Stimulated activated CD4-positive, alpha-beta T cell treated with anti-CD3 and anti-CD28 coated beads, Interleukin-15, amount 100 ng/mL, for 48 hours (primary cell): ENCODE measurements at regions not wholly inside any gene's neighbourhood (a gene's known extent, or its start where the extent isn't known, plus 50 kb on each side); places are given as distances from the start of the nearest gene placed in this dataset.
"Not testable (repeated sequence)": the region's sequence is repeated elsewhere in the genome, so short reads cannot be mapped to it uniquely, and the experiment has no call there.

Experiments
- DNase-seq, 2 donors: peaks; one replicate each; pipeline ENCODE4 v3.0.0-alpha.2; 2020; ENCODE audit warnings: low read depth in 2 of 2

DNA sequence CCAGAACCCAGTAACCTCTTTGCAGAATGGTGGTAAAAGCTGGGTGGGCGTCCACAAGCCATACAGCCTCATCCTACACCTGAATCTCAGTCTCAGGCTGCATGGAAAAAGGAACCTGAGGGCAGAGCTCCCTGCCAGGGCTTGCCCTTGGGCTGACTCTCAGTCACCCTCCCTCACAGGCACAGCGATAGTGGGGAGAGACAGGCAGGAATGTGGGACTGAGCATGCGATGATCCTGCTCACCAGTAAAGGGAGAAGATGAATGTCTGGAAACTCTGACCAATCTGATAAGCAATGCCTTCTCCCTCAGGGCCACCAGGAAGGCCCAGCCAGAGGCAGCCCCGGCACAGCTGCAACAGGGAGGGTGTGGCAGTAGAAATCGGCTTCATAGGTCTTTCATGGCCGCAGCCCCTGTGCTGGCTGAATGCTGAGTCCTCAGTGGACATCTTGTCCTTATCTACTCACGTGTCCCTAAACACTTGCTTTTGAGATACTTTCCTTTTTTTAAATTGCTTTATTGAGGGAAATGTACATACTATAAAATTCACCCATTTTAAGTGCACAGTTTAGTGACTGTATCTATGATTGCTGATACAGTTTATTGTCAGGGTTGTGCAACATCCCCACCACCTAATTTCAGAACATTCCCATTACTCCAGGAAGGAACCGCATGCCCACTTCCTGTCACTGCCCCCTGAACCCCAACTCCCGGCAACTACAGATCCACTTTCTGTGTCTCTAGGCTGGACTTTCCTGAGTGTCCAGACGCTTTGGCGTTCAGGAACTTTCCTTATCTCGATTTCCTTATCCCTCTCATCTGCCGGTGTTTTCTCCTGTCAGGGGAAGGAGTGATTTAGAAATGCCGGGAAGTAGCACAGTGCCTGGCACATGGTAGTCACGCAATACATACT is 258.1 kb downstream of the PCNX1 start:
- DNase-seq = no peak

GRCh38 chr14:71166180-71166837 is 259.1 kb downstream of the PCNX1 start:
- no peak for DNase-seq

GRCh38 chr14:71167325-71167950 is 260.2 kb downstream of the PCNX1 start:
- not testable (repeated sequence) for DNase-seq

GRCh38 chr14:71168161-71168560 is 260.9 kb downstream of the PCNX1 start:
- DNase-seq = not testable (repeated sequence)

DNA sequence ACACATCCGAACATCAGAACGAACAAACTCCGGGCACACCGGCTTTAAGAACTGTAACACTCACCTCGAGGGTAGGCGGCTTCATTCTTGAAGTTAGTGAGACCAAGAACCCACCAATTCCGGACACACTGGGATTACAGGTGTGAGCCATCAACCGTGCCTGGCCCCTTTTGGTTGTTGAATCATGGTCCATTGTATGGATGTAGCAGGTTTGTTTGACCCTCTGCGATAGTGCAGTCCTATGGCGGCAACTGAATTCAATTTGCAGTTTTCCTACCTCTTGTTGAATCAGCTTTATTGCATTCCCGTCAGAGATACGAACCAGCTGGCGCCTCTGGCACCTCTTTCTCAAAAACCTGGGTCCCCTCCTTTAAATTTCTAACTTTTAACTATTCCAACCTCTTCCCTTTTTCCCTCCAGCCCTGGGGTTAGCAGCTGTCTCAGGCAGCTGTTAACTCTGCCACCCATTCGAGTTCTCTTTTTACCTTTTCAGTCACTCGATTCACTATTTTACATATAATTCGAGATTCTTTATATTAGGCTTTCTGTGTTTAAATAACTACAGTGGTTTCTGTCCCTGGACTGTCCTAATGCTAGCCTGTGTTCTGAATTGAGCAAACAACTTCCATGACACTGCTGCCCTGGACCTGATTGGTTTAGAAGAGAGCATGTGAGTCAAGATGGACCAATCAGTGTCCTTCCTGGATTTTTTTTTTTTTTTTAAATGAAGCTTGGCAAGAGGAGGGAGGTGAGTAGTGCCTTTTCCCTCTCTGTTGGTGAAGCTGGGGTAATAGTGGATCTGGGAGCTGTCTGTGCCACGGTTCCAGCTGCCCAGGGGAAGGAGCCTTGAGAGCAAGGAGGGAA is 261.5 kb downstream of the PCNX1 start:
- DNase-seq = no peak

GRCh38 chr14:71169861-71170260 is 262.6 kb downstream of the PCNX1 start:
- DNase-seq = no peak

GRCh38 chr14:71175491-71175890 is 268.2 kb downstream of the PCNX1 start:
- no peak for DNase-seq

DNA sequence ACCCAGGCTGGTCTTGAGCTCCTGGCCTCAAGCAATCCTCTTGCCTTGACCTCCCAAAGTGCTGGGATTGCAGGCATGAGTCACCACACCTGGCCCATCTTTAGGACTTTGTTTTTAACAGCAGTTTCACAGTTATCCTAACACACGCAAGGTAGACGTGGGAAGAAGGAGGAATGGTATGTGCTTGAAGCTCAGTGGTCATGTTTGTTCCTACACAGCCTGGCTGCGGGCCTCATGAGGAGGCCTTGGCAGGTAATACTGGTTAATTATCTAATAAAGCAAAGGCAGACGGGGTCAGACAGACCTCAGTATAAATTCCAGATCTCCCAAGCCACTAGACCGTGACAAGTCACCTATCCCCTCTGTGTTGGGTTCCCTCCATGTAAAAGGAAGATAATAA is 271.8 kb downstream of the PCNX1 start:
- DNase-seq = no peak

GRCh38 chr14:71180397-71180796 is 273.1 kb downstream of the PCNX1 start:
- no peak for DNase-seq

GRCh38 chr14:71181215-71182003 is 274.1 kb downstream of the PCNX1 start:
- DNase-seq = no peak

DNA sequence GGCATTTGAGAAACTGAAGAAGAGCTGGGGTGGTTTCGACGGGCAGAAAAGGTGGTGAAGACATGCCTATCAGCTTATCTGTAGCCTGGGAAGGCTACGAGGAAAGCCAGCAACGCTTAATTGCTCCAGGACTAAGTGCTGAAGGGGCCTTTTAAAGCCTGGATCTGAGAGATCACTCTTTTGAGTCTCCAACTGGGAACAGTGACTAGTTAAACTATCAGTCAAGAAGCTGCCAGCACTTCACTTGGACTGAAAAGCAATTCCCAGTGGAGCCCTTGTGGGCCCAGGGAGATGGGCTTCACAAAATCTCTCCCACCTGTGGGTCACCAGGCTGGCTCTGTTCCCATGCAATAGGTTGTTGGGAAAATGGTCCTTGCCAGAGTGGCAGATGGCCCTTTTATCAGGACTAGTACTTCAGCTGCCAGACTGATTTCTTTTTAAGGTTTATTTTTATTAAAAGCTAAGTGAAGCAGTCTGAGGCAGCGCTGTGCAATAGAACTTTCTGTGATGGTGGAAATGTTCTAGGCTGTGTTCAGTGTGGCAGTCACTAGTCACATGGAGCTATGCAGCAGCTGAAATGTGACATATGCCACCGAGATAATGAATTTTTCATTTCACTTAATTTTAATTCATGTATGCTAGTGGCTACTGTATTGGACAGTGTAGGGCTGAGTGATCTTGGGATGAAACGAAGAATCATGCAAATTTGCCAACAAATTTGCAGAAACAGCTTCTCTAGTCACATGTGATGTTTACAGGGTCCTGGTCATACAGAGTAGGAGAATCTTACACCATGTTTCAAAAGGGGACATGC is 276.8 kb downstream of the PCNX1 start:
- DNase-seq = no peak

- no peak for DNase-seq
These were observed 278.4 kb downstream of the PCNX1 start for GRCh38 chr14:71185637-71186036.

DNA sequence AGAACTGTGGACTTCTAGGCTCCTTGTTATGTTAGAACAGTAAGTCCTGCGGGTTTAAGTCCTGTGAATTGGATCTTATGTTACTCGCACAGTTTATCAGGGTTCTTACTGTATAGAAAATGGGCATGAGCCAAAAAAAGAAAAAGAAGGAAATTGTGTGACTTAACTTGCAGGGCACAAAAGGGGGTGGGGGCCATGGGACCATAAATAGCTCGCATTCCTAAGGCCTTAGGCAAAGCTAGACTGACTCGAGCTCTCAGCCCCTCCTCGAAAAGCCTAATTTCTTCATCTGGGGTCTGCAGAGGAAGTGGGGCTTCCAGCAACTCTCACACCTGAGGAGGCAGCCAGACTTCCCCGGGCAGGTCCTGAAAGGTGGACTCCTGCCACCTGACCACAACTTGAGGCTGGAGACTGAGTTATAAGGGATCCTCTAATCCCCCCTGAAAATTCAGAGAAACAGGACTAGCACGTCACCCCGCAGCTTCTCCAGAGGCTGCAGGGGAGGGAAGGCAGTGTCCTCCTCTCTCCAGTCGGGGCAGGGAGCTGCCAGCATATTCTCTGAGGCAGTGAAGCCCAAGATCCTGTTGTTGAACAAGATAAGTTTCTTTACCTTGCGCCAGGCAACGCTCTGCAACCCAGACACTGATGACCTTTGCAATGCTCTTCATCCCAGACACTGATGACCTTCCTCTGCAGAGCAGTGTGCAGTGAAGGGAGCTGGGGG is 280.5 kb downstream of the PCNX1 start:
- DNase-seq = no peak

DNA sequence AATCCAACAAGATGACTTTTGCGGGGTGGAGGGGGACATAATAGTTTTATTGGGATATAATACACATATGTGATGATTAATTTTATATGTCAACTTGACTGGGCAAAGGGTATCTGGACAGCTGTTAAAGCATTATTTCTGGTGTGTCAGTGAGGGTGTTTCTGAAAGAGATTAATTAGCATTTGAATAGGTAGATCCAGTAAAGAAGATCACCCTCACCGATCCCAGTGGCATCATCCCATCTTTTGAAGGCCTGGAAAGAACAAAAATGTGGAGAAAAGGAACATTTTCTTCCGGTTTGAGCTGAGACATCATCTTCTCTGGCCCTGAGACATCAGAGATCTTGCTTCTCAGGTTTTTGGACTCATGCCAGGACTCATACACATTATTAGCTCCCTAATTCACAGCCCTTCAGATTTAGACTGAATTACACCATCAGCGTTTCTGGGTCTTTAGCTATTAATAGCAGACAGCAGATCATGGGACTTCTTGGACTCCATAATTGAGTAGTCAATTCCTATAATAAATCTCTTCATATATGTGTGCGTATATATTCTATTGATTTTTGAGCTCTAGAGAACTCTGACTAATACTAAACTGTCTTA is 283.6 kb downstream of the PCNX1 start:
- DNase-seq = no peak

- DNase-seq = no peak
These were observed 286.4 kb downstream of the PCNX1 start for GRCh38 chr14:71193663-71194062.

DNA sequence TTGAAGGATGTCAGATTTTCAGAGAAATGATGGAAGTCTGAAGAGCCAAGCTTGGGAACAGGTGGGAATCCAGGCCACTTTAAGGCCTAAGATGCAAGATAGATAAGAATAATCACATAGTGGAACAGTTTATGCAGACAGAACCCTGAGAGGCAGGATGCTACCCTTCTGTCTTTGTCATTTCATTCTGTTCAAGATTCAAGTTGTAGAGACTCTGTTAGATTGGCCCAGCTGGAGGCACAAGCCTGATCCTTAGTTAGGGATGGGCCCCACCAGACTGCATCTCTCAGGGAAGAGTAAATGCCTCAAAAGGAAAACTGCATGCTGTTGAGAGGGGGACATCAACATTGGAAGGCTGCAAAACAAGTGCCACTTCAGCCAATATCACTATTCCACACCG is 287.0 kb downstream of the PCNX1 start:
- no peak for DNase-seq

GRCh38 chr14:71196921-71197320 is 289.7 kb downstream of the PCNX1 start:
- no peak for DNase-seq

GRCh38 chr14:71198687-71199086 is 291.4 kb downstream of the PCNX1 start:
- DNase-seq = no peak

GRCh38 chr14:71201840-71202239 is 294.6 kb downstream of the PCNX1 start:
- DNase-seq = no peak
